Body of pancreas (tissue), 4 donors: ENCODE measurements at regions not wholly inside any gene's neighbourhood (a gene's known extent, or its start where the extent isn't known, plus 50 kb on each side); places are given as distances from the start of the nearest gene placed in this dataset.

Experiments
- ATAC-seq: fragments of 150-250 bp; one replicate; pipeline ENCODE4 v1.9.1; 2016
- DNase-seq, 4 donors: peaks; one replicate each; pipeline ENCODE4 v3.0.0-alpha.2; 2019
- H3K27ac ChIP-seq, 4 donors: fragments of 200-600 bp; sonication (generic); 1 replicate in 3 of 4; 2 replicates in 1 of 4; pipeline versions ENCODE4 v1.5.1 to v1.6.1; 2016 to 2019; ENCODE audit warnings: mild to moderate bottlenecking in 1 of 4, mixed read lengths in 1 of 4, moderate library complexity in 1 of 4
- H3K27me3 ChIP-seq, 2 donors: fragments of 200-600 bp; sonication (generic); one replicate each; pipeline ENCODE4 v1.6.0; 2016; ENCODE audit warnings: mild to moderate bottlenecking in 1 of 2
- H3K36me3 ChIP-seq, 2 donors: fragments of 200-600 bp; sonication (generic); replicated peaks in 1 of 2; 2 replicates each; pipeline ENCODE4 v1.5.1; 2016; ENCODE audit warnings: low read depth in 2 of 2; ENCODE audit not compliant: insufficient read depth in 1 of 2
- H3K4me1 ChIP-seq: fragments of 200-600 bp; sonication (generic); one replicate; pipeline ENCODE4 v1.6.0; 2016
- H3K4me3 ChIP-seq, 2 donors: fragments of 200-600 bp; sonication (generic); 1 replicate in 1 of 2; 2 replicates in 1 of 2; pipeline ENCODE4 v1.5.1; 2016 to 2019
- H3K9me3 ChIP-seq, 3 donors: fragments of 200-600 bp; sonication (generic); 1 replicate in 2 of 3; 2 replicates in 1 of 3; pipeline ENCODE4 v1.5.1; 2016
- CTCF ChIP-seq, 7 experiments: fragments of 450-650 bp in 4 of 7; fragments of 200-600 bp in 3 of 7; sonication (generic) in 3 of 7; IDR thresholded peaks; one replicate each; pipeline ENCODE4 v1.5.1; 2016 to 2019; ENCODE audit warnings: antibody characterized with exemption in 7 of 7
- POLR2A ChIP-seq, 3 donors: fragments of 450-650 bp; IDR thresholded peaks; one replicate each; pipeline ENCODE4 v1.6.1; 2016; ENCODE audit warnings: antibody characterized with exemption in 3 of 3, mild to moderate bottlenecking in 2 of 3
- WGBS, 2 donors: methylation state at CpG; one replicate each; pipeline ENCODE4 v1.1.5; 2017; 5-methylcytosine and 5-hydroxymethylcytosine counted together
- intact Hi-C: fragments of 100-400 bp; cut with DNase I; formaldehyde crosslinking; loops from one replicate; pipeline ENCODE4 v1.15.1; 2023

GRCh38 chr14:43697003-43697402 is 810.1 kb downstream of the FSCB start:
- Histone ChIP-seq H3K36me3 (no peaks in the 10 kb centered on the region), H3K27ac (no peak overlapping the region), H3K27me3 (no peaks in the 10 kb centered on the region), H3K9me3 (no peaks in the 10 kb centered on the region), H3K4me1 (no peaks in the 10 kb centered on the region), H3K4me3 (no peak overlapping the region)
- intact Hi-C loops, result no loop called here
- whole genome bisulfite sequencing, 2 donors, result 70 to 75% methylated on average over 1 of the region's 1 CpG
- DNase-seq (no peak), ATAC-seq (no peak)
- TF ChIP-seq POLR2A (IDR thresholded peaks at IDR 0.05) (no peak), CTCF (IDR thresholded peaks at IDR 0.05) (no peak)

GRCh38 chr14:43692706-43693105 is 814.4 kb downstream of the FSCB start:
- H3K4me3 ChIP-seq, result no peak overlapping the region
- 39 to 43% methylated on average over 1 of the region's 1 CpG for WGBS, 2 donors
- no peak for DNase-seq
- ATAC-seq, result no peak
- no peaks in the 10 kb centered on the region for H3K27me3 ChIP-seq
- TF ChIP-seq POLR2A (IDR thresholded peaks at IDR 0.05), result no peak
- no peak for TF ChIP-seq CTCF (IDR thresholded peaks at IDR 0.05)
- no peaks in the 10 kb centered on the region for H3K4me1 ChIP-seq
- intact Hi-C loops, result no loop called here
- H3K36me3 ChIP-seq, result no peaks in the 10 kb centered on the region
- no peak overlapping the region for H3K27ac ChIP-seq
- H3K9me3 ChIP-seq, result no peaks in the 10 kb centered on the region

GRCh38 chr14:43687921-43688320 is 819.2 kb downstream of the FSCB start:
- Histone ChIP-seq H3K4me1 (no peaks in the 10 kb centered on the region), H3K27ac (no peak overlapping the region), H3K4me3 (no peak overlapping the region), H3K36me3 (no peaks in the 10 kb centered on the region), H3K27me3 (no peaks in the 10 kb centered on the region), H3K9me3 (no peaks in the 10 kb centered on the region)
- intact Hi-C loops, result no loop called here
- TF ChIP-seq CTCF (IDR thresholded peaks at IDR 0.05) (no peak), POLR2A (IDR thresholded peaks at IDR 0.05) (no peak)
- 46 to 51% methylated on average over 3 of the region's 3 CpGs for WGBS, 2 donors
- ATAC-seq (no peak), DNase-seq (no peak)

GRCh38 chr14:43677581-43677980 is 829.5 kb downstream of the FSCB start:
- no peak for ATAC-seq
- Histone ChIP-seq H3K4me3 (no peak overlapping the region), H3K4me1 (no peaks in the 10 kb centered on the region), H3K36me3 (no peaks in the 10 kb centered on the region), H3K27ac (no peak overlapping the region), H3K27me3 (no peaks in the 10 kb centered on the region), H3K9me3 (no peaks in the 10 kb centered on the region)
- no peak for DNase-seq
- intact Hi-C loops, result no loop called here
- TF ChIP-seq POLR2A (IDR thresholded peaks at IDR 0.05) (no peak), CTCF (IDR thresholded peaks at IDR 0.05) (no peak)
- 55 to 69% methylated on average over 1 of the region's 1 CpG for WGBS, 2 donors

GRCh38 chr14:43674273-43674672 is 832.8 kb downstream of the FSCB start:
- Histone ChIP-seq H3K27ac (no peak overlapping the region), H3K4me3 (no peak overlapping the region), H3K4me1 (no peaks in the 10 kb centered on the region), H3K36me3 (no peaks in the 10 kb centered on the region), H3K9me3 (no peaks in the 10 kb centered on the region), H3K27me3 (no peaks in the 10 kb centered on the region)
- DNase-seq (no peak), ATAC-seq (no peak)
- 93 to 97% methylated on average over 2 of the region's 2 CpGs for WGBS, 2 donors
- intact Hi-C loops, result no loop called here
- no peak for TF ChIP-seq CTCF (IDR thresholded peaks at IDR 0.05)
